Activated gamma-delta T cell treated with anti-CD3 and anti-CD28 coated beads, Interleukin-2, amount 50 U/mL, for 16 hours (primary cell): ENCODE measurements at regions not wholly inside any gene's neighbourhood (a gene's known extent, or its start where the extent isn't known, plus 50 kb on each side); places are given as distances from the start of the nearest gene placed in this dataset.

Experiments used
- DNase-seq: peaks from one replicate; pipeline ENCODE4 v3.0.0-alpha.2; 2020; ENCODE audit warnings: low read depth

GRCh38 chr1:56189946-56190805 is 389.2 kb downstream of the PLPP3 start:
- no peak for DNase-seq

- DNase-seq = no peak
These were observed 389.9 kb downstream of the PLPP3 start for GRCh38 chr1:56189454-56189853.

- DNase-seq = no peak
These were observed 390.5 kb downstream of the PLPP3 start for GRCh38 chr1:56188855-56189254.

GRCh38 chr1:56188221-56188620 is 391.1 kb downstream of the PLPP3 start:
- DNase-seq = no peak

- DNase-seq = no peak
These were observed 392.0 kb downstream of the PLPP3 start for GRCh38 chr1:56187405-56187804.

GRCh38 chr1:56185493-56185892 is 393.9 kb downstream of the PLPP3 start:
- no peak for DNase-seq

GRCh38 chr1:56183151-56183550 is 396.2 kb downstream of the PLPP3 start:
- no peak for DNase-seq

GRCh38 chr1:56180520-56181190 is 398.7 kb downstream of the PLPP3 start:
- DNase-seq = no peak

- DNase-seq = no peak
These were observed 399.8 kb downstream of the PLPP3 start for GRCh38 chr1:56179543-56179942.

- no peak for DNase-seq
These were observed 404.2 kb downstream of the PLPP3 start for GRCh38 chr1:56175211-56175610.

- DNase-seq = no peak
These were observed 405.0 kb downstream of the PLPP3 start for GRCh38 chr1:56174176-56174885.

- no peak for DNase-seq
These were observed 405.6 kb downstream of the PLPP3 start for GRCh38 chr1:56173736-56174135.

GRCh38 chr1:56171670-56172069 is 407.7 kb downstream of the PLPP3 start:
- no peak for DNase-seq

- DNase-seq = no peak
These were observed 408.5 kb downstream of the PLPP3 start for GRCh38 chr1:56170784-56171320.

GRCh38 chr1:56169856-56170255 is 409.5 kb downstream of the PLPP3 start:
- no peak for DNase-seq

- no peak for DNase-seq
These were observed 411.2 kb downstream of the PLPP3 start for GRCh38 chr1:56168176-56168575.

- no peak for DNase-seq
These were observed 411.8 kb downstream of the PLPP3 start for GRCh38 chr1:56167596-56167995.

- DNase-seq = no peak
These were observed 418.5 kb downstream of the PLPP3 start for GRCh38 chr1:56160773-56161315.

- no peak for DNase-seq
These were observed 422.1 kb downstream of the PLPP3 start for GRCh38 chr1:56156971-56157876.

GRCh38 chr1:56153276-56153675 is 426.1 kb downstream of the PLPP3 start:
- no peak for DNase-seq

GRCh38 chr1:56152635-56153034 is 426.7 kb downstream of the PLPP3 start:
- no peak for DNase-seq
